ENCODE measurements at regions not wholly inside any gene's neighbourhood (a gene's known extent, or its start where the extent isn't known, plus 50 kb on each side); places are given as distances from the start of the nearest gene placed in this dataset.

DNA sequence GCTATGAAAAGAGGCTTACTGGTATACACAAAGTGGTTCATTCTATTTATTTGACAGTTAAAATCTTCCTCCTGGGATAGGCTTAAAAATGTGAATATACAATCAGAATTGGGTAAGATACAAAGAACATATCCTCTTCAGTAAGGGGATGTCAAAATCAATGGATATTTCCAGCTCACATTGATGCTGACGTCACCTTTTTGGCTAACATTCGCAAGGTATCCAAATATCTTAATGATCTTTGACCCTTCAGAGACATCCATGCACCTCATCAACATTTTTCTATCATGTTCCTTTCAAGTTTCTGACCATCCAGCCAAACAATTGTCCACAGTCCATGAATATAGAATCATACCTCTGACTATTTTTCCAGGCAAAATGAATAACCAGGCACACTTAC is 697.3 kb downstream of the NR2F2 start:
- no peak overlapping the region for H3K27ac ChIP-seq (ENCODE audit: poor library complexity, severe bottlenecking)
- TF ChIP-seq, protein P1, sequence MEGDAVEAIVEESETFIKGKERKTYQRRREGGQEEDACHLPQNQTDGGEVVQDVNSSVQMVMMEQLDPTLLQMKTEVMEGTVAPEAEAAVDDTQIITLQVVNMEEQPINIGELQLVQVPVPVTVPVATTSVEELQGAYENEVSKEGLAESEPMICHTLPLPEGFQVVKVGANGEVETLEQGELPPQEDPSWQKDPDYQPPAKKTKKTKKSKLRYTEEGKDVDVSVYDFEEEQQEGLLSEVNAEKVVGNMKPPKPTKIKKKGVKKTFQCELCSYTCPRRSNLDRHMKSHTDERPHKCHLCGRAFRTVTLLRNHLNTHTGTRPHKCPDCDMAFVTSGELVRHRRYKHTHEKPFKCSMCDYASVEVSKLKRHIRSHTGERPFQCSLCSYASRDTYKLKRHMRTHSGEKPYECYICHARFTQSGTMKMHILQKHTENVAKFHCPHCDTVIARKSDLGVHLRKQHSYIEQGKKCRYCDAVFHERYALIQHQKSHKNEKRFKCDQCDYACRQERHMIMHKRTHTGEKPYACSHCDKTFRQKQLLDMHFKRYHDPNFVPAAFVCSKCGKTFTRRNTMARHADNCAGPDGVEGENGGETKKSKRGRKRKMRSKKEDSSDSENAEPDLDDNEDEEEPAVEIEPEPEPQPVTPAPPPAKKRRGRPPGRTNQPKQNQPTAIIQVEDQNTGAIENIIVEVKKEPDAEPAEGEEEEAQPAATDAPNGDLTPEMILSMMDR (IDR thresholded peaks at IDR 0.05; ENCODE audit: poor library complexity, severe bottlenecking) = no peak
- no peak overlapping the region for H3K4me3 ChIP-seq (ENCODE audit: severe bottlenecking)
- DNase-seq (ENCODE audit: low spot score) (no peak), ATAC-seq (ENCODE audit: low read depth) (no peak)
- H3K4me1 ChIP-seq (ENCODE audit: insufficient read depth, poor library complexity, severe bottlenecking) = no peaks in the 10 kb centered on the region
- H3K36me3 ChIP-seq (ENCODE audit: low read depth) = no peaks in the 10 kb centered on the region
- peaks cover 27% of the 10 kb centered on the region for H3K27me3 ChIP-seq (ENCODE audit: insufficient read depth, poor library complexity, severe bottlenecking)
- peaks cover 4% of the 10 kb centered on the region for H3K9me3 ChIP-seq (ENCODE audit: severe bottlenecking)

DNA sequence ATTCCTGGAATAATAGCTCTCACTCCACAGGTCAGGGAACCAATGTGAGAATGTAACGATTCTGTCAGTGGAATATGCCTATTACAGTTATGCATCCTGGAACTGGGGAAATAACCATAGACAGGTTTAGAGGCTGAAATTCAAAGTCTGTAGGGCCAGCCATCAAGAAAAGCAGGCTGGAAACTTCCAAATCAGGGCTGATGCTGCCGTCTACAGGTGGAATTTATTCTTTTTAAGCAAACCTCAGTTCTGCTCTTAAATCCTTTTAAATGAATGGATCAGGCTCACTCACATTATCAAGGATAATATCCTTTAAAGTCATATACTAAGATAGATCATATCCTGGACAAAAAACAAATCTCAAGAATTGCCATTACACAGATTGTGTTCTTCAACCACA is 699.8 kb downstream of the NR2F2 start:
- DNase-seq (ENCODE audit: low spot score) = no peak
- no peak for ATAC-seq (ENCODE audit: low read depth)
- Histone ChIP-seq H3K4me3 (ENCODE audit: severe bottlenecking) (no peak overlapping the region), H3K27ac (ENCODE audit: poor library complexity, severe bottlenecking) (no peak overlapping the region), H3K4me1 (ENCODE audit: insufficient read depth, poor library complexity, severe bottlenecking) (no peaks in the 10 kb centered on the region), H3K36me3 (ENCODE audit: low read depth) (no peaks in the 10 kb centered on the region), H3K27me3 (ENCODE audit: insufficient read depth, poor library complexity, severe bottlenecking) (peaks cover 12% of the 10 kb centered on the region), H3K9me3 (ENCODE audit: severe bottlenecking) (peaks cover 4% of the 10 kb centered on the region)
- TF ChIP-seq, protein P1 (IDR thresholded peaks at IDR 0.05; ENCODE audit: poor library complexity, severe bottlenecking) = no peak

DNA sequence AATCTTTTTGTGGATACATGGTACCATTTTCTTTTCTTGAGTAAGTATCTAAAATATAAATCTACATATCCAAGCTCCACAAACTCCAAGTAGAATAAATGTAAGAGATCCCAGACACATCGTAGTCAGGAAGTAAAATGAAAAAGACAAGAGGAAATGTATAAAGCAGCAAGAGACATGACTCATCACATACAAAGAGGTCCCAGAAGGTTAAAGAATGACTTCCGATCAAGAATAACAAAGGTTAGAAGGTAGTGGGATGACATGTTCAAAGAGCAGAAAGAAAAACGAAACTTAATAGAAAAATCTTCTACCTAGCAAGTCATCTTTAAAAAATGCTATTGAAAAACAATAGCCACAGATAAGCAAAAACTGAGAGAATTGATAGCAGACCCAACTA is 705.8 kb downstream of the NR2F2 start:
- H3K4me1 ChIP-seq (ENCODE audit: insufficient read depth, poor library complexity, severe bottlenecking) = no peaks in the 10 kb centered on the region
- H3K9me3 ChIP-seq (ENCODE audit: severe bottlenecking) = no peaks in the 10 kb centered on the region
- H3K4me3 ChIP-seq (ENCODE audit: severe bottlenecking) = no peak overlapping the region
- DNase-seq (ENCODE audit: low spot score) (no peak), ATAC-seq (ENCODE audit: low read depth) (no peak)
- no peaks in the 10 kb centered on the region for H3K36me3 ChIP-seq (ENCODE audit: low read depth)
- no peak overlapping the region for H3K27ac ChIP-seq (ENCODE audit: poor library complexity, severe bottlenecking)
- TF ChIP-seq, protein P1 (IDR thresholded peaks at IDR 0.05; ENCODE audit: poor library complexity, severe bottlenecking) = no peak
- H3K27me3 ChIP-seq (ENCODE audit: insufficient read depth, poor library complexity, severe bottlenecking) = peaks cover 4% of the 10 kb centered on the region

DNA sequence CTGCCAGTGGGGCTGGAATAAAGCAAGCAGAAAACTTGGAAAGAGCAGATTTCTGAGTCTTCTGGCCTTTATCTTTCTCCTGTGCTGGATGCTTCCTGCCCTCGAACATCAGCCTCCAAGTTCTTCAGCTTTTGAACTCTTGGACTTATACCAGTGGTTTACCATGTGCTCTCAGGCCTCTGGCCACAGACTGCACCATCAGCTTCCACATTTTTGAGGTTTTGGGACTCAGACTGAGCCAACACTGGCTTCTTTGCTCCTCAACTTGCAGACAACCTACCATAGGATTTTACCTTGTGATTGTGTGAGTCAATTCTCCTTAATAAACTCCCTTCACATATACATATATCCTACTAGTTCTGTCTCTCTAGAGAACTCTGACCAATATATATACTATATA is 706.6 kb downstream of the NR2F2 start:
- no peaks in the 10 kb centered on the region for H3K36me3 ChIP-seq (ENCODE audit: low read depth)
- no peak overlapping the region for H3K4me3 ChIP-seq (ENCODE audit: severe bottlenecking)
- H3K27me3 ChIP-seq (ENCODE audit: insufficient read depth, poor library complexity, severe bottlenecking) = peaks cover 11% of the 10 kb centered on the region
- DNase-seq (ENCODE audit: low spot score) = no peak
- TF ChIP-seq, protein P1 (IDR thresholded peaks at IDR 0.05; ENCODE audit: poor library complexity, severe bottlenecking) = no peak
- H3K27ac ChIP-seq (ENCODE audit: poor library complexity, severe bottlenecking) = no peak overlapping the region
- no peaks in the 10 kb centered on the region for H3K9me3 ChIP-seq (ENCODE audit: severe bottlenecking)
- no peaks in the 10 kb centered on the region for H3K4me1 ChIP-seq (ENCODE audit: insufficient read depth, poor library complexity, severe bottlenecking)
- no peak for ATAC-seq (ENCODE audit: low read depth)

DNA sequence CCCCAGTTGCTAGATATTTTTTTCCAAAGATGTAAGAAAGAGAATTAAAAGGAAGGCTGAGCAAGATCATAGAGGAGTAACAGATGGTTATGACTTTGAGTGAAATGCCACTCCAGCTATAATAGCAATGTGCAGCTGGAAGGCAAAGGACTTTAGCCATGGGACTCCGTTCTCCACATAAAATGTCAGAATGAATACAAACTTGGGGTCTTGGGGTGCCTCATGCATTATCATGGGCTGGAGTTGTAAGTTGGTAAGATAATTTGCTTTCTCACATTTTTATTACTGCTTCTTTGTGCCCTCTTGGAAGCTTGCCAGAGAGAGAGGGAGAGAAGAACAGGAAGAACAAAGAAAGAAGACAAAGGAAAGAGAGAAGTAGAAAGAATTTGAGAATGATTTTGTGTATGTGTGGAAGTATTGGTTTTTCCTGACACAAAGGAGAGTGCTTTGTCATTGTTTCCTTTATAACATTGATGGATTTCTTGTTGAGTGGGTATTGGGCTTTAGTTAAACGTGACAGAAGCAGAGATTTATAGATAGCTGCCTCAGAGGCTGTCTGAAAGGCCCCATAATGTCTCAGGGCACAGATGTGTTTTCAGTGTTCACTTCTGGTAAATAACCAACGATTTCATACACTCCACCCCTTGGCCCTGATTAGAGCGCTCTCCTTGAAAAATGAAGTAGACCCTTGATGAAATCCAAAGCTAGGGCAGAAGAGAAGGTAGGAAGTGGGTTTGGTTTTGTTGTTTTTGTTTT is 715.3 kb downstream of the NR2F2 start:
- peaks cover 29% of the 10 kb centered on the region for H3K27me3 ChIP-seq (ENCODE audit: insufficient read depth, poor library complexity, severe bottlenecking)
- no peak for ATAC-seq (ENCODE audit: low read depth)
- no peaks in the 10 kb centered on the region for H3K36me3 ChIP-seq (ENCODE audit: low read depth)
- TF ChIP-seq, protein P1 (IDR thresholded peaks at IDR 0.05; ENCODE audit: poor library complexity, severe bottlenecking) = no peak
- no peak overlapping the region for H3K27ac ChIP-seq (ENCODE audit: poor library complexity, severe bottlenecking)
- no peaks in the 10 kb centered on the region for H3K4me1 ChIP-seq (ENCODE audit: insufficient read depth, poor library complexity, severe bottlenecking)
- no peak overlapping the region for H3K4me3 ChIP-seq (ENCODE audit: severe bottlenecking)
- H3K9me3 ChIP-seq (ENCODE audit: severe bottlenecking) = no peaks in the 10 kb centered on the region
- DNase-seq (ENCODE audit: low spot score) = no peak
